Dedifferentiated amniotic fluid mesenchymal stem cell (primary cell): ENCODE measurements at regions not wholly inside any gene's neighbourhood (a gene's known extent, or its start where the extent isn't known, plus 50 kb on each side); places are given as distances from the start of the nearest gene placed in this dataset.

ENCODE experiments used
- DNase-seq: peaks from one replicate; pipeline ENCODE4 v3.0.0-alpha.2; 2016; ENCODE audit errors: extremely low spot score

DNA sequence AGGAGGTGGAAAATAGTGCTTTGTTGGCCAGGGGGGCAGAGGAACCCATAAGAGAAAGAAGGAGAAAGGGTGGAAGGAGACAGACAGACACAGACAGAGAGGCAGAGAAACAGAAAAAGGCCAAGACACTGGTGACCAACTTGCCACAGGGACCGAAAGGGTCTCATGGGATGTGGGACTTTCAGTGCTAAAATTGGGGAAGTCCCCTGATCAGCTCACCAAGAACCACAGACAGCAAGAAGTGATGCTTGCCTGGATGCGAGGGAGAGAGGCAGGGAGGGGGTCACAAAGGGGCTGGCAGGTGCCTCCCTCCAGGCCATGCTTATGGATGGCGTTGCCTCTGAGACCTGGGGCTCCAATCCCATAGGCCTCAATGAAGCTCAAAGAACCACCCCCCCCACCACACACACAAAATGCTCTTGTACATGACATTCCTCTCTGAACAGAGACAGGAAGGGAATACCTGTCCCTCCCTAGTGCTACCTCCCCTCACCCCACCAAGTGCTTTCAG, 413.4 kb downstream of the MN1 start:
- DNase-seq = no peak

DNA sequence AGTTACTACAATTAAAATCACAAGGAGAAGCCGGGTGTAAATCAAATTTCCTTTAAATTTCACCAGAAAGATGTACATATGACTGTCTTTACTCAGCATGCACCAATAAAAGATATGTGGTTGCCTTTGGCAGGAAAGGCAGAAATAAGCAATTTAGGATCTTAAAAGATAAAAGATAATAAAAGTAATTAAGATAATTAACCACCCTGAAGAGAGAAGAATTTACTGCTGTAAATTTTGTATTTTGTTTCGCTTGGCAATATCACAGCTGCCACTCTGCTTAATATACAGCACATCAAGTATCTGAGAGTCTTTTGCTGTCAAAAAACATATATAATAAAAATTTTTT, 411.9 kb downstream of the MN1 start:
- no peak for DNase-seq

GRCh38 chr22:27391092-27391770, 410.3 kb downstream of the MN1 start:
- no peak for DNase-seq

GRCh38 chr22:27393371-27393770, 408.2 kb downstream of the MN1 start:
- no peak for DNase-seq

GRCh38 chr22:27394806-27395404, 406.7 kb downstream of the MN1 start:
- no peak for DNase-seq

DNA sequence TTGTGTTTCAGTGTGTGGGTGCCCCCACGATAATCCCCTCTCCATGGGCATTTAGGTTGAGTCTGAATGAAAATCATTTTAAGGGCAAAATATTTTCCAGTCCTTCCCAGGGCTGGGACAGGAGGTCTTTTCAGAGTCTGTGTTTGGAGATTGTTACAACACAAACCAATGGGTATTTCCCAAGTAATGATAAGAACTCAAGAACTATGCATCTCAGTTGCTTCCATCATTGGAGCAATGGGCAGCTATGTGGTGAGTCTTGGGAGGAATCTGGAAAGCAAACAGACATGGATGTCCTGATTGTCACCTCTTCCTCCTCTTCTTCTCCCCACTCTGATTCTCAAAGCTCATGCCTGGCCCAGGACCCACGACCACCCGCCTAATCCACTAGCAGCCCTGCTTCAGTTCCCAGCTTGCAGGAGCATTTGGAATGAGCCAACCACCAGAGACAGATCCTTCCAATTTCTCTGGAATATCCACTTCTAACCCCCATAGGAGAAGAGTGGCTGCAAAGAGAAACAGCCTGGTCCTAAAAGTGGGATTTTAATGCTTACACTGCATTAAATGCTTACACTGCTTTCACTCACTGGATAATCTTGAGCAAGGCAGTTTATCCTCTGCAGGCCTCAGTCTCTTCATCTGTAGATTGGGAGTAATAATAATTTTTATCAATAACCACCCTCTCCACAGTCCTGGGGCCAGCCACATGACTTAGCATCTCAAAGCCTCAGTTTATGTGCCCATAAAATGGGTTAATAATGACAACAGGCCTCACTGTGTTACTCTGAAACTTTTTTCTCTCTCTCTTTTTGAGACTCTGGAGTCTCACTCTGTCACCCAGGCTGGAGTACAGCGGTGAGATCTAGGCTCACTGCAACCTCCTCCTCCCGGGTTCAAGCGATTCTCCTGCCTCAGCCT, 404.3 kb downstream of the MN1 start:
- DNase-seq = no peak

- DNase-seq = no peak
Measured at GRCh38 chr22:27397954-27398342, 403.6 kb downstream of the MN1 start.

- no peak for DNase-seq
Measured at GRCh38 chr22:27399161-27399560, 402.4 kb downstream of the MN1 start.

GRCh38 chr22:27400811-27401210, 400.7 kb downstream of the MN1 start:
- DNase-seq = no peak

GRCh38 chr22:27401321-27401720, 400.2 kb downstream of the MN1 start:
- DNase-seq = no peak

- no peak for DNase-seq
Measured at GRCh38 chr22:27404441-27404840, 397.1 kb downstream of the MN1 start.

DNA sequence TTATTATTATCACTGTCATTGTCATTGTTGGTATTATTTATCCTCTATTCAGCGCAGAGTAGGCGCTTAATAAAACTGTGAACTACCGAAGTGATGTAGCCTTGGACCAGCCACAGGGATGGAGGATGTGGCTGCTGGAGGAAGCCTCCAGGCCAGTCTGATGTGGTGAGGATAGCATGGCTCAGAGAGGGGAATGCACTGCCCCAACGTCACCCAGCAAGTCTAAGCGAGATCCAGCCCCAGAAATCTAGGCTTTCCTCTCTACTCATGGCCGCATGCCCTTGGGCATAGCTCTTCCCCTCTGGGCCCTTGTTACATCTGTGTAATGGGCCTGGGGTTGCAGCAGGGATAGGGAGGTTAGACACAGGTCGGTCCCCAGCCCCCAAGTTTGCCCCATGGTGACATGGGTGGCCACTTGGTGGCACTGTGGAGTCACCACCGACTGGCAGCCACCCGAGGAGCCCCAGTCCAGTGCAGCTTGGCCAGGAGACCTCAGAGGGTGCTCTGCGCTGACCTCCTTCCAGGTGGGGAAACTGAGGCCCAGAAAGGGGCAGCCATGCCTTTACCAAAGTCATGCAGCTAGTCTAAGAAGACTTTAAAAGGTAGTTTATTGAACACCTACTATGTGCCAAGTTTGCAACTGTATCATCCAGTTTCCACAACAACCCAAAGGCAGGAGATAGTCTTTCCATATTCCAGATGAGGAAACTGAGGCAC, 395.7 kb downstream of the MN1 start:
- no peak for DNase-seq

DNA sequence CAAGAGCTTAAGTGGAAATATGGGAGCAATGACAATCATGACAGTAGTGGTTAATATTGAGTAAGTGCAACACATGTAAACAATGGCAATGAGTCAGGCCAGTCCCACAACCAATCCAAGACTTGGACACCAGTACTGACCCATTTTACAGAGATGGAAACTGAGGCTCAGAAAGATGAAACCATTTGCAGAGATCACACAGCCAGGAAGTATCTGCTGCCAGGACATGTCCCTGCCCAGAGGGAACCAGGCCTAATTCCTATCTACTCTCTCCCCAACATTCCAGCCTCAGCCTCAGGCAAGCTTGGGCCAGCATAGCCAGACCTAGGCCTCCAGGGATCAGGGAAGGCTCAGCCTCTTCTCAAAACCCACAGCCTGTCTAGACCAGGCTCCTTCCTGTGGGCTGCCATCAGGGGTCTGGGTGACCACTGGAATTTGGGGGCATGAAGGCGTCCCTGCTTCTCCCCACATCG, 395.1 kb downstream of the MN1 start:
- DNase-seq = no peak

GRCh38 chr22:27407369-27407985, 394.1 kb downstream of the MN1 start:
- no peak for DNase-seq

- DNase-seq = no peak
Measured at GRCh38 chr22:27408068-27408467, 393.5 kb downstream of the MN1 start.

DNA sequence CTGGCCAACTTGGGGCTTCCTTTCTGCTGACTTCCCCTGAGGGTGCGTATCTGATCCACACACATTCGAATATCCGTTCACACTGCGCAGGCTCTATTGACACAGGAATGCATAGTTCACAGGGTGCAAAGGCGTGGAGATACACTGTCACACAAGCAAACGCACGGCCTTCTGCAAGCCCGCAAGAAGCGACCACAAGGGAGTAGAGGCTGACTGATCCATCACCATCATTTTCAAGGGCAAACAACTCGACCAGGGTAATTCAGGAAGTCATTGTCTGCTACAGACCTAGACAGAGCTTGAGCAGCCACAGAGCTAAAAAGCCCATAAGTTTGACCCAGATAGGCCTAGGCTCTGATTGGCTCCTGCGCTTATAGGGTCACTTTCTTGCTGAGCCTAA, 392.3 kb downstream of the MN1 start:
- no peak for DNase-seq

DNA sequence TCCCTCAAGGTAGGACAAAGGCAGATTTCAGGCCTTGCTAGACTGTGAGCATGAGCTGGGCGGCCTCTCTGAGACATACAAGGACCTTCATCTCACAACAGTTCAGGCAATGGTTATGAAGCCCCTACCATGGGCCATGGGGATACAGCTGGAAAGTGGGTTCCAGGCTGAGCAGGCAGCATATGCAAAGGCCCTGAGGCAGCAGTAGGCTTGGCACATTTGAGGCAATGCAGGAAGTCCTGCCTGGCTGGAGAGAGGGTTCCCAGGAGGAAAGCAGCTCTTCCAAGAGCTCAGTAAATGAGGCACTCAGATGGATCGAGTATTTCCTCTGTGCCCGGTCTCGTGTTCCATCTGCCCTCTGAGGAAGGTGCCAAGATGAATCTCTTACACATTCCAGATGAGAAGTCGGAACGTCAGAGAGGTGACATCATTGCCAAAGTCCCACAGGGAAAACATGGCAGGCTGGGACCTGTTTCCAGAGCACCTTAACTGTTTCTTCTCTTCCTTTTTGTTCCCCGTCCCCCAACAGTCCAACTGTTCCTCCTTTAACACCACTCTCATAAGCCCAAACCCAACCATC, 388.6 kb downstream of the MN1 start:
- DNase-seq = no peak

GRCh38 chr22:27413702-27414101, 387.9 kb downstream of the MN1 start:
- DNase-seq = no peak

GRCh38 chr22:27416511-27417420, 384.8 kb downstream of the MN1 start:
- DNase-seq = peak; percentile 89

DNA sequence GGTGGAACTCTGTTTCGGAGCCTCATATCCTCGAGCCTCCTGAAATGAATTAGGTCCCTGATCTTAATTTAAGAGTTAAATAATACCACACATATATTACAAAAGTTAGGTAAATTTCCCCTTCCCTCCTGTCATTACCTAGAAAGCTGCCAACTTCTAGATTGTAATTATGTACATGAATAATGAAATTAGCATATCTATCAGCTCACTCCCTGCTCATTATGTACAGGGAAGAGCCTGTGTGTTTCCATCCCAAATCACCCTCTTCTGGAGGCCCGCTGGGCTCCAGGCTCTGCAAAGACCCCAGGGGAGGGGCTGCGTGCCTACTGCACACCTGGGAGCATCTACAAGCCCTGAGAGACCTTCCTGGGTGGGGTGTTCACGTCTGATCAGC, 384.1 kb downstream of the MN1 start:
- no peak for DNase-seq
